HEK293 (cell line): ENCODE measurements at regions not wholly inside any gene's neighbourhood (a gene's known extent, or its start where the extent isn't known, plus 50 kb on each side); places are given as distances from the start of the nearest gene placed in this dataset.

Source experiments
- CTCF ChIA-PET: fragments of 350-600 bp; formaldehyde crosslinking; extraction: SDS; loops from one replicate; lab custom pipeline; 2021; ENCODE audit warnings: antibody characterized with exemption; lab: Yijun Ruan, JAX
- POLR2A ChIA-PET: fragments of 300-600 bp; formaldehyde crosslinking; extraction: SDS; loops from one replicate; lab custom pipeline; 2020; ENCODE audit warnings: antibody characterized with exemption, inconsistent platforms; lab: Yijun Ruan, JAX
- H3K27ac ChIP-seq: fragments of 200-500 bp; sonication (Bioruptor generic); 2 replicates; pipeline ENCODE4 v1.5.1; 2014; ENCODE audit warnings: low read depth, low read length, control low read depth, inconsistent platforms; ENCODE audit errors: extremely low read depth
- H3K36me3 ChIP-seq, 2 experiments: fragments of 200-500 bp in 1 of 2; sonication (Bioruptor generic) in 1 of 2; 1 replicate in 1 of 2; 2 replicates in 1 of 2; pipeline ENCODE4 v1.5.1; 2014 to 2017; ENCODE audit warnings: inconsistent platforms in 2 of 2, low read length in 2 of 2; ENCODE audit not compliant: control insufficient read depth in 2 of 2, insufficient read depth in 1 of 2
- H3K4me1 ChIP-seq: fragments of 200-500 bp; sonication (Bioruptor generic); 2 replicates; pipeline ENCODE4 v1.5.1; 2014; ENCODE audit warnings: mild to moderate bottlenecking, low read length, inconsistent platforms; ENCODE audit not compliant: control insufficient read depth, insufficient read depth
- H3K4me3 ChIP-seq: 2 replicates; pipeline ENCODE4 v1.5.1; 2011; ENCODE audit warnings: low read depth, mild to moderate bottlenecking, control low read depth, low read length, moderate library complexity
- H3K9me3 ChIP-seq: fragments of 200-500 bp; sonication (Bioruptor generic); 2 replicates; pipeline ENCODE4 v1.5.1; 2014; ENCODE audit warnings: low read depth, low read length, inconsistent platforms; ENCODE audit not compliant: control insufficient read depth, insufficient read depth
- GLI4 ChIP-seq: fragments of 450-650 bp; formaldehyde crosslinking; IDR thresholded peaks from 2 replicates; pipeline ENCODE4 v1.5.1; 2016; ENCODE audit warnings: missing biosample characterization, missing genetic modification characterization
- KLF9 ChIP-seq: fragments of 450-650 bp; formaldehyde crosslinking; IDR thresholded peaks from 2 replicates; pipeline ENCODE4 v1.5.1; 2016; ENCODE audit warnings: missing biosample characterization, missing genetic modification characterization, low read depth
- PBX3 ChIP-seq: sonication (generic); formaldehyde crosslinking; IDR thresholded peaks from 2 replicates; pipeline ENCODE4 v1.8.1; 2022; ENCODE audit warnings: mild to moderate bottlenecking, moderate library complexity, missing genetic modification reagents
- REST ChIP-seq: fragments of 450-650 bp; formaldehyde crosslinking; IDR thresholded peaks from 2 replicates; pipeline ENCODE4 v1.5.1; 2016; ENCODE audit warnings: missing biosample characterization, missing genetic modification characterization
- SP3 ChIP-seq: fragments of 450-650 bp; formaldehyde crosslinking; IDR thresholded peaks from 2 replicates; pipeline ENCODE4 v1.5.1; 2016; ENCODE audit warnings: missing biosample characterization, missing genetic modification characterization
- ZBTB1 ChIP-seq: fragments of 450-650 bp; formaldehyde crosslinking; IDR thresholded peaks from 2 replicates; pipeline ENCODE4 v1.5.1; 2016; ENCODE audit warnings: missing biosample characterization, missing genetic modification characterization
- ZBTB7A ChIP-seq: fragments of 450-650 bp; formaldehyde crosslinking; IDR thresholded peaks from 2 replicates; pipeline ENCODE4 v1.5.1; 2016; ENCODE audit warnings: low read depth, missing biosample characterization, missing genetic modification characterization
- ZNF169 ChIP-seq: fragments of 450-650 bp; formaldehyde crosslinking; IDR thresholded peaks from 2 replicates; pipeline ENCODE4 v1.5.1; 2016; ENCODE audit warnings: missing biosample characterization, missing genetic modification characterization
- ZNF175 ChIP-seq: fragments of 450-650 bp; formaldehyde crosslinking; IDR thresholded peaks from 2 replicates; pipeline ENCODE4 v1.5.1; 2016; ENCODE audit warnings: missing biosample characterization, missing genetic modification characterization
- ZNF184 ChIP-seq: fragments of 450-650 bp; IDR thresholded peaks from 2 replicates; pipeline ENCODE4 v1.5.1; 2018; ENCODE audit warnings: missing biosample characterization, mild to moderate bottlenecking, missing genetic modification characterization
- ZNF211 ChIP-seq: fragments of 450-650 bp; formaldehyde crosslinking; IDR thresholded peaks from 2 replicates; pipeline ENCODE4 v1.5.1; 2016; ENCODE audit warnings: low read depth, missing biosample characterization, missing genetic modification characterization
- ZNF302 ChIP-seq: fragments of 450-650 bp; formaldehyde crosslinking; IDR thresholded peaks from 2 replicates; pipeline ENCODE4 v1.5.1; 2016; ENCODE audit warnings: missing biosample characterization, missing genetic modification characterization, low read depth
- ZNF350 ChIP-seq: fragments of 450-650 bp; formaldehyde crosslinking; IDR thresholded peaks from 2 replicates; pipeline ENCODE4 v1.5.0; 2017; ENCODE audit warnings: missing biosample characterization, mild to moderate bottlenecking, missing genetic modification characterization
- ZNF433 ChIP-seq: fragments of 450-650 bp; formaldehyde crosslinking; IDR thresholded peaks from 2 replicates; pipeline ENCODE4 v1.5.1; 2016; ENCODE audit warnings: missing biosample characterization, missing genetic modification characterization, low read depth
- ZNF707 ChIP-seq: fragments of 450-650 bp; formaldehyde crosslinking; IDR thresholded peaks from 2 replicates; pipeline ENCODE4 v1.5.1; 2016; ENCODE audit warnings: missing biosample characterization, missing genetic modification characterization
- ZNF791 ChIP-seq: fragments of 450-650 bp; formaldehyde crosslinking; IDR thresholded peaks from 2 replicates; pipeline ENCODE4 v1.5.1; 2016; ENCODE audit warnings: missing biosample characterization, missing genetic modification characterization
- TF ChIP-seq, protein P1 (sequence below): fragments of 450-650 bp; formaldehyde crosslinking; IDR thresholded peaks from 2 replicates; pipeline ENCODE4 v1.5.0; 2017; ENCODE audit warnings: missing biosample characterization, missing genetic modification characterization, borderline replicate concordance
- TF ChIP-seq, protein P2 (sequence below): fragments of 450-650 bp; formaldehyde crosslinking; IDR thresholded peaks from 2 replicates; pipeline ENCODE4 v1.5.1; 2016; ENCODE audit warnings: missing biosample characterization, missing genetic modification characterization
- TF ChIP-seq, protein P3 (sequence below): fragments of 450-650 bp; formaldehyde crosslinking; IDR thresholded peaks from 2 replicates; pipeline ENCODE4 v1.5.1; 2016; ENCODE audit warnings: missing biosample characterization, missing genetic modification characterization
- TF ChIP-seq, protein P4 (sequence below): fragments of 450-650 bp; formaldehyde crosslinking; IDR thresholded peaks from 2 replicates; pipeline ENCODE4 v1.5.1; 2017; ENCODE audit warnings: missing biosample characterization, missing genetic modification characterization
- TF ChIP-seq, protein P5 (sequence below): fragments of 450-650 bp; IDR thresholded peaks from 2 replicates; pipeline ENCODE4 v1.5.1; 2018; ENCODE audit warnings: missing biosample characterization, mild to moderate bottlenecking, missing genetic modification characterization

DNA sequence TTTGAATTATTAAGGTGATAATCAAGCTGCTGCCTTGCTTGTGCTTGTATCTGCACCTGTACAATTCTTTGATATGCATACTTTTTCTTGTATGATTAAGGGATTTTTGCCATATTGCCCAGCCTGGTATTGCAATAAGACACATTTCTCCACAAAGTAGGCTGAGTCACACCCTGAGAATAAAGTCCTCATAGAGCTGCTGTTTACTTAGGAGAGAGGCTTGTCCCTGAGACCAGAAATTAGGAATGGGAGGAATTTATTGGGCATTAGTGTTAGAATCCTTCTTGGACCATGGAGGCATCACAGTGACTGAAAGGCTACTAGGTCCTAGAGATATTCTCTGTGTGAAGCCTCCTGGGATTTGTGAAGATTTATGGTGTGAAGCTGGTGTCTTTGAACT lies 506.8 kb upstream of the FBXO33 start:
- H3K4me3 ChIP-seq, result no peak overlapping the region
- no peaks in the 10 kb centered on the region for H3K9me3 ChIP-seq
- H3K27ac ChIP-seq, result no peak overlapping the region
- TF ChIP-seq, protein P1, sequence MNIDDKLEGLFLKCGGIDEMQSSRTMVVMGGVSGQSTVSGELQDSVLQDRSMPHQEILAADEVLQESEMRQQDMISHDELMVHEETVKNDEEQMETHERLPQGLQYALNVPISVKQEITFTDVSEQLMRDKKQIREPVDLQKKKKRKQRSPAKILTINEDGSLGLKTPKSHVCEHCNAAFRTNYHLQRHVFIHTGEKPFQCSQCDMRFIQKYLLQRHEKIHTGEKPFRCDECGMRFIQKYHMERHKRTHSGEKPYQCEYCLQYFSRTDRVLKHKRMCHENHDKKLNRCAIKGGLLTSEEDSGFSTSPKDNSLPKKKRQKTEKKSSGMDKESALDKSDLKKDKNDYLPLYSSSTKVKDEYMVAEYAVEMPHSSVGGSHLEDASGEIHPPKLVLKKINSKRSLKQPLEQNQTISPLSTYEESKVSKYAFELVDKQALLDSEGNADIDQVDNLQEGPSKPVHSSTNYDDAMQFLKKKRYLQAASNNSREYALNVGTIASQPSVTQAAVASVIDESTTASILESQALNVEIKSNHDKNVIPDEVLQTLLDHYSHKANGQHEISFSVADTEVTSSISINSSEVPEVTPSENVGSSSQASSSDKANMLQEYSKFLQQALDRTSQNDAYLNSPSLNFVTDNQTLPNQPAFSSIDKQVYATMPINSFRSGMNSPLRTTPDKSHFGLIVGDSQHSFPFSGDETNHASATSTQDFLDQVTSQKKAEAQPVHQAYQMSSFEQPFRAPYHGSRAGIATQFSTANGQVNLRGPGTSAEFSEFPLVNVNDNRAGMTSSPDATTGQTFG, result no peak
- no peak for TF ChIP-seq KLF9 (tag by site-specific recombination)
- TF ChIP-seq, protein P2, sequence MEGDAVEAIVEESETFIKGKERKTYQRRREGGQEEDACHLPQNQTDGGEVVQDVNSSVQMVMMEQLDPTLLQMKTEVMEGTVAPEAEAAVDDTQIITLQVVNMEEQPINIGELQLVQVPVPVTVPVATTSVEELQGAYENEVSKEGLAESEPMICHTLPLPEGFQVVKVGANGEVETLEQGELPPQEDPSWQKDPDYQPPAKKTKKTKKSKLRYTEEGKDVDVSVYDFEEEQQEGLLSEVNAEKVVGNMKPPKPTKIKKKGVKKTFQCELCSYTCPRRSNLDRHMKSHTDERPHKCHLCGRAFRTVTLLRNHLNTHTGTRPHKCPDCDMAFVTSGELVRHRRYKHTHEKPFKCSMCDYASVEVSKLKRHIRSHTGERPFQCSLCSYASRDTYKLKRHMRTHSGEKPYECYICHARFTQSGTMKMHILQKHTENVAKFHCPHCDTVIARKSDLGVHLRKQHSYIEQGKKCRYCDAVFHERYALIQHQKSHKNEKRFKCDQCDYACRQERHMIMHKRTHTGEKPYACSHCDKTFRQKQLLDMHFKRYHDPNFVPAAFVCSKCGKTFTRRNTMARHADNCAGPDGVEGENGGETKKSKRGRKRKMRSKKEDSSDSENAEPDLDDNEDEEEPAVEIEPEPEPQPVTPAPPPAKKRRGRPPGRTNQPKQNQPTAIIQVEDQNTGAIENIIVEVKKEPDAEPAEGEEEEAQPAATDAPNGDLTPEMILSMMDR (tag by site-specific recombination), result no peak
- TF ChIP-seq ZNF211, result no peak
- TF ChIP-seq, protein P3, sequence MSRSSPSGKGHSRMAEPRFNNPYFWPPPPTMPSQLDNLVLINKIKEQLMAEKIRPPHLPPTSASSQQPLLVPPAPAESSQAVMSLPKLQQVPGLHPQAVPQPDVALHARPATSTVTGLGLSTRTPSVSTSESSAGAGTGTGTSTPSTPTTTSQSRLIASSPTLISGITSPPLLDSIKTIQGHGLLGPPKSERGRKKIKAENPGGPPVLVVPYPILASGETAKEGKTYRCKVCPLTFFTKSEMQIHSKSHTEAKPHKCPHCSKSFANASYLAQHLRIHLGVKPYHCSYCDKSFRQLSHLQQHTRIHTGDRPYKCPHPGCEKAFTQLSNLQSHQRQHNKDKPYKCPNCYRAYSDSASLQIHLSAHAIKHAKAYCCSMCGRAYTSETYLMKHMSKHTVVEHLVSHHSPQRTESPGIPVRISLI (tag by site-specific recombination), result no peak
- TF ChIP-seq ZBTB7A (tag by site-specific recombination), result no peak
- TF ChIP-seq PBX3, result no peak
- no peak for TF ChIP-seq ZBTB1 (tag by site-specific recombination)
- TF ChIP-seq, protein P4, sequence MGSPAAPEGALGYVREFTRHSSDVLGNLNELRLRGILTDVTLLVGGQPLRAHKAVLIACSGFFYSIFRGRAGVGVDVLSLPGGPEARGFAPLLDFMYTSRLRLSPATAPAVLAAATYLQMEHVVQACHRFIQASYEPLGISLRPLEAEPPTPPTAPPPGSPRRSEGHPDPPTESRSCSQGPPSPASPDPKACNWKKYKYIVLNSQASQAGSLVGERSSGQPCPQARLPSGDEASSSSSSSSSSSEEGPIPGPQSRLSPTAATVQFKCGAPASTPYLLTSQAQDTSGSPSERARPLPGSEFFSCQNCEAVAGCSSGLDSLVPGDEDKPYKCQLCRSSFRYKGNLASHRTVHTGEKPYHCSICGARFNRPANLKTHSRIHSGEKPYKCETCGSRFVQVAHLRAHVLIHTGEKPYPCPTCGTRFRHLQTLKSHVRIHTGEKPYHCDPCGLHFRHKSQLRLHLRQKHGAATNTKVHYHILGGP (tag by site-specific recombination), result no peak
- POLR2A ChIA-PET, result no interaction called here
- no peaks in the 10 kb centered on the region for H3K36me3 ChIP-seq
- no peaks in the 10 kb centered on the region for H3K4me1 ChIP-seq
- CTCF ChIA-PET, result no interaction called here

- ChIA-PET POLR2A (no interaction called here), CTCF (interaction anchor here (0.6 kb wide), 1 partner anchor 675 kb away, joined by 3 read pairs; no protein-coding TSS in a partner anchor)
- Histone ChIP-seq H3K4me1 (no peaks in the 10 kb centered on the region), H3K4me3 (no peak overlapping the region), H3K36me3 (no peaks in the 10 kb centered on the region), H3K27ac (no peak overlapping the region), H3K9me3 (no peaks in the 10 kb centered on the region; the same call in 1 of the 2 replicates)
- TF ChIP-seq ZNF184 (tag by site-specific recombination) (no peak), SP3 (no peak), ZNF791 (tag by site-specific recombination) (no peak), GLI4 (tag by site-specific recombination) (no peak), ZNF707 (tag by site-specific recombination) (no peak), ZNF175 (tag by site-specific recombination) (no peak), ZNF169 (tag by site-specific recombination) (no peak), ZNF350 (no peak), ZNF433 (no peak), REST (tag by site-specific recombination) (no peak), ZNF302 (tag by site-specific recombination) (no peak)
- TF ChIP-seq, protein P5, sequence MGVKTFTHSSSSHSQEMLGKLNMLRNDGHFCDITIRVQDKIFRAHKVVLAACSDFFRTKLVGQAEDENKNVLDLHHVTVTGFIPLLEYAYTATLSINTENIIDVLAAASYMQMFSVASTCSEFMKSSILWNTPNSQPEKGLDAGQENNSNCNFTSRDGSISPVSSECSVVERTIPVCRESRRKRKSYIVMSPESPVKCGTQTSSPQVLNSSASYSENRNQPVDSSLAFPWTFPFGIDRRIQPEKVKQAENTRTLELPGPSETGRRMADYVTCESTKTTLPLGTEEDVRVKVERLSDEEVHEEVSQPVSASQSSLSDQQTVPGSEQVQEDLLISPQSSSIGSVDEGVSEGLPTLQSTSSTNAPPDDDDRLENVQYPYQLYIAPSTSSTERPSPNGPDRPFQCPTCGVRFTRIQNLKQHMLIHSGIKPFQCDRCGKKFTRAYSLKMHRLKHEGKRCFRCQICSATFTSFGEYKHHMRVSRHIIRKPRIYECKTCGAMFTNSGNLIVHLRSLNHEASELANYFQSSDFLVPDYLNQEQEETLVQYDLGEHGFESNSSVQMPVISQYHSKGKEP (tag by site-specific recombination), result no peak
These were observed 480.2 kb upstream of the FBXO33 start for GRCh38 chr14:39912192-39913100.
